ENCODE measurements at regions not wholly inside any gene's neighbourhood (a gene's known extent, or its start where the extent isn't known, plus 50 kb on each side); places are given as distances from the start of the nearest gene placed in this dataset.

DNA sequence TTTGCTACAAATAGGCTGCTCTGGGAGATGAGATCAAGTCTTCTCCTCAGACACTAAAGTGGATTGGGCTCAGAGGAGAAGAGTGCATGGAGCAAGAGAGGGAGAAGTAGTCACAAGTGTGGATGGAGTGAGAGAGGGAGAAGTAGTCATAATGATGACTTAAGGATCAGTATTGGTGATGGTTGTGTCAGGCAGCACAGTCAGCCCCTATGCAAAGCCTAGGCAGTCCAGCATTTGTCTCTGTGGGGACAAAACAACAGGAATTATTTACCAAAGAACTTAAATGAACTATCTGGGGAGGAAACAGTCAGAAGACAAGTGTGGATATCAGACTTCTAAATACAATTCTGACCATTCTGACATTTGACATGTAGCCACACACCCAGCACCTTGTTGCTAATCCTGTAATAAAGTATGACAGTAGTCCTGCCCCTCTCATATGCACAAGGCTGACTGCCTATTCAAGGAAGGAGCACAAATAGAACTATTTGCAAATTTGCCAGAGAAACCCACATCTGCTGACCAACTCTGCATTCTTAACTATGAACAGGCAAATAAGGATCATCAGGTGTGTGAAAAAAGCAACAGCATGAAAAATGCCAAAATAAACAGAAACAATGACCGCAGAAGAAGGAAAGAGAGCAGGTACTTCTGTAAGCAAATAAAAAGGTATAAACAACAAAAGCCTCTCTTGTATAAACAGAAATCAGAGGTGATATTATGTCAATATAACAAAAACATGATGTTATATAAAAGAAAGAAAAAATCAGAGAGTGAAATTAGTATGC, 1597.9 kb upstream of the ACVR2A start:
- DNase-seq: peak; percentile 40

DNA sequence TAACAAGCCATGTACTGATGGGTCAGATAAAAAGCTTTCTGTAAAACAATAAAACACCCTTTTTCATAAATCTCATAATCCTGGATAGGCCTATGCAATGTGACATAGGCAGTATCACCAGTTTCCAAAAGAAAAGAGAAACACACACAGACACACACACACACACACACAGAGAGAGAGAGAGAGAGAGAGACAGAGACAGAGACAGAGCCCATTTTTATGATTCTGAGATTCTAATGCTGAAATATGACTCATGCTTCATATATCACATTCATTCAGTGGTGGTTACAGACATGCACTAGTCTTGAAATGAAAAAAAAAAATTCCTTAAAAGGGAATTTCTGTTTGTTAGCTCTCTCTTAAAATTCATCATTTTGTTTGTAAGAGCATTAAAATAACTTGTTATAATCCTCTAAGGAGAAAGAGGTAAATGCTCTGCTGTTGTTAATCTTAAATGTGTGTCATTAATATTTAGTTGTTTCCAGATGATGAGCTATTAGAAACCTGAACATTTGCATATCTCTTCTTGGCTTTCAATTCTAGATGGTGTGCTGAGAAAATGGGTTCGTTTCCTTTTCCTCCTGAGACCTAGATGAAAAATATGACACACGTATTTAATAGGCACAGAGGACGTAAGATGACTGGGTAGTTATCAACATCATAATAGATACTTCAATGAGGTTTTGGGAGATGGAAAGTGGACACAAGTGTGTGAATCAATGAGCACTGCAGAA, 1598.7 kb upstream of the ACVR2A start:
- DNase-seq: peak; percentile 90

DNA sequence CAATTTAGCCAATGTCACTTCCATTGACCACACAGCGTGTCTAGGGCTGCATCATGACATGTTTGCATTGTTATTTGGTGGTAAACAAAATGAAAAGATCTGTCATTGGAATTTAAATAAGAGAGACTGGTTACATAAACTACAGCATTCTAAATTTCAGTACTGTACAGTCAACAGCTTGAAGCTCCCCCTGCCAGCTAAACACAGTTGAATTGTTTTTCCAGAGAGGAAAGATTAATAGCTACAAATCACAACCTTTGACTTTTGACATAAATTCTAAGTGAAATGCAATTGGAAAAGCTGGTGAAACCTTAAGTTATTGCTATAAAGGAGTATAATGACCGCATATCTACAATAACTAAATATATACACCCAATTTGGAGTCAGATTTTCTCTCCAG, 1600.0 kb upstream of the ACVR2A start:
- peak; percentile 42 for DNase-seq

DNA sequence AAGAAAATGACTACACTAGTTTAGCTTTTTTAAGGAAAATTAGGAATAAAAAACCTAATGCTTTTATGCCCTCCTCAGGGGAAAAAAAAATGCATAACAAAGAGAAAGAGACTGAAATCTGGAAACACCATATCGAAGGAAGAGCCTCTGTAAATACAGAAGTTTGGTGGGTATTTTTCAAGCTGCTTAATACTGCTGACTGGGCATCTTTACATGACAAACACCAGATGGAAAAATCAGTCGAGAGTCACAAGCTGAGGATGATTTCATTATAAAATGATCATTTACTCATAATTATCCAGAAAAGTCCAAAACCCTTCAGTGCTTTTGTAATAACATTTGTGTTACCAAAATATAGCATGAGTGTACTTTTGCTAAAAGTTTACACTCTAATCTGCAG, 1600.7 kb upstream of the ACVR2A start:
- no peak for DNase-seq

DNA sequence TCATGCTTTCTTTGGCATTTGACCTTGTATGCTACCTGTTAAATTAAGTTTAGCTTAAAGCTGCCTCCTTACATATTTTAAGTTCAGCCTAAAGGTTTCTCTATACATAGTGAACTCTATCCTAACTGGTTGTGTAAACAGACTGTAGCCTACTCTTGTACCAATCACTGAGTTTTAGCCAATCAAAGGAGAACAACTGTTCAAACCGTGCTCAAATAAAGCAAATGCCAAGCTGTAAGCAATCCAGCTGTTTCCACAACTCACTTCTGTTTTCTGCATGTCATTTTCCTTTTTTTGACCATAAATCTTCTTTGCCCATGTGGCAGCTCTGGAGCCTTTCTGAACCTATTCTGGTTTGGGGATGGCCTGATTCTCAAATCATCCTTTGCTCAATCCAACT, 1603.8 kb upstream of the ACVR2A start:
- DNase-seq: no peak

DNA sequence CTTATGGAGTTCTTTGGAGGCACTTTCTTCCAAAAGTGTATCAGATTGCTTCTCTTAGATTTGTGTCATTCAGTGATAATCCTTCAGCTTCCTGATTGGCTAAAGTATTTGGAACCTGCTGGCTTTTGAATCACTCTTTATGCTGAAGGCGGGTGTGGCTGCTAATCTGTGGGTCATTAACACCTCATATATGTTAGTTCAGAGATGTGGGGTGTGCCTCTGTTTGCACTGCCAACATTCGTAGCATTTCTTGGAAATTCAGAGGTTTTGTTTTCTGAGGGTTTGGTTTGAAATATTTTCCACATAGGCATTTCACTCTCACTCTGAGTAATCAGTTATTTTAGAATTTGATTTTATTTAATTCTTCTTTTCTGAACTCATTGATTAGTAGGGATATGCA, 1604.4 kb upstream of the ACVR2A start:
- DNase-seq: no peak

DNA sequence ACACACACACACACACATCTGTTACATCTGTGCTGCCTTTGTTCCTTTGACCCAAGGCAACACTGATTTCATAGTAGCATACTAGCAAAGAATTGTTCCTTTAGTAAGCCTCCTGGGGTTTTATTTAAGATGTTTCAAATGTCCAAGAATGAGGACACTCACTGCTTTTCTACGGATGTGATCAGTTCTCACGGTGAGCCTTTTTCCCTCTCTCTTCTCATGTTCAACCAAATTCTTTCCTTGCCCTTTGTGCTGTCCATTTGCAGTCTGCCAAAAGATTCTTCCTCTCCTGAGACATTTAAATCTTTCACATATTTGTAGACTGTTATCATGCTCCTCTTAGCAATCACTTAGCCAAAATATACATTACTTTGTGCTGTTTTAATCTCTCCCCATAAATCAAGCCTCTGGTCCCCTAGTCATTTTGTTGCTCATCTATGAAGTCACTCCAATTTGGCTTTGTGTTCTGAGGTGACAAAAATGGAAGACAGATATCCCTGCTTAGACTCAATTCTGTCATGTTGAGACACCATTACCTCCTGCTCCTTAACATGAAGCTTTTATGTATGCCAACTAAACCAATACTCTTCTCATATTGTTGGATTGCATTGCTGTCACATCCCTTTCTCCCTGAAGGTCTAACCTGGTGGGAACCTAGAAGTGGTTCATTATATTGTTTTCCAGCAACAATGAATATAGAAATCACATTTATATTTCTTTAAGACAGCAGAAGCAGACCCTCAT, 1605.3 kb upstream of the ACVR2A start:
- peak; percentile 92 for DNase-seq

DNA sequence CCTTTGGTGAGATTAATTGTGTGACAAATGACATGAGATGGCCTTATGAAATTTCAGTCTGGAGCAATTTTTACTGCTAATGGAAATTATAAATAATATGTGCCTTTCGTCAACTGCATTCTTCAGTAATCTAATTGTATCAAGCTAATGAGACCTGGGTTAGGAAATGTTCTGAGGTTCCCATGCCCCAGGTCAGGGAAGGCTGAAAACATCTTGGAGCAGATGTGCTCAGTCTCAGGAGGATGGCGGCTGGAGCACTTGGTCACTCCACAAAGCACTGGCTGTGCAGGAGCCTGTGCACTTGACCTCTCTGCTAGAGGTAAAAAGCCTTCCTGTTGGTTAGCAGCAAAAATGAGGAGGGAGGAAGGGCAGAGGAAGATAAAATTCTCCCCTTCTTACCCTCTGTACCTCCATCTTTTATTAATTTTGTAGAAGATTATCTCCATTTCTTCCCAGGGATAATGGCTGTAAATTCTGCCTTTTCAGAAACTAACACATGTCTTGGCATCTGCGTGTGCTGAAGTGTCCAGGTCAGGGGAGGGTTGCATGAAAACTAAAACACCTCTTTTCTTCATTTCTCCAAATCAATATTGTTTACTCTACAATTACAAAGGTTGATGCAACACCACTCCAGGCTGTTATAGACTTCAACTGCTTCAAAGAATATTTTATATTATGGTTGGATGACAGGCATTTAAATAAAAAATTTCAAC, 1606.4 kb upstream of the ACVR2A start:
- no peak for DNase-seq

DNA sequence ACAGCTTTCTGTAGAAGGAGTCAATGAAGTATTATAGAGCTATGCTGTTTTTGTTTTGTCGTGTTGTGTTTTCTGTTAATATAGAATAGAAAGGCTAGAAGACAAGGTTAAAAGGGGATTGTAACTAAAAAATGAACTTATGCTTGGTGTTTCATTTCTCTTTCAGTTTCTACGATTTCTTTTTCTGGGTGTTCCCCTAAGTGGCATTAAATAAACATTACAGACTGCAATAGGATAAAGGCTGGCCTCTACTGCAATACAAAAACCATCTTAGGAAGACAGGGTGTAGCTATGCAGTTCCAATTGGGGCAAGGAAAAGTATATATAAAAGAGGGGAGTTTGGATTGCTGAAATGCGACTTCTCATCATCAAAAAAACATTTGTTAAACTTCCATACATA, 1609.7 kb upstream of the ACVR2A start:
- DNase-seq: no peak

DNA sequence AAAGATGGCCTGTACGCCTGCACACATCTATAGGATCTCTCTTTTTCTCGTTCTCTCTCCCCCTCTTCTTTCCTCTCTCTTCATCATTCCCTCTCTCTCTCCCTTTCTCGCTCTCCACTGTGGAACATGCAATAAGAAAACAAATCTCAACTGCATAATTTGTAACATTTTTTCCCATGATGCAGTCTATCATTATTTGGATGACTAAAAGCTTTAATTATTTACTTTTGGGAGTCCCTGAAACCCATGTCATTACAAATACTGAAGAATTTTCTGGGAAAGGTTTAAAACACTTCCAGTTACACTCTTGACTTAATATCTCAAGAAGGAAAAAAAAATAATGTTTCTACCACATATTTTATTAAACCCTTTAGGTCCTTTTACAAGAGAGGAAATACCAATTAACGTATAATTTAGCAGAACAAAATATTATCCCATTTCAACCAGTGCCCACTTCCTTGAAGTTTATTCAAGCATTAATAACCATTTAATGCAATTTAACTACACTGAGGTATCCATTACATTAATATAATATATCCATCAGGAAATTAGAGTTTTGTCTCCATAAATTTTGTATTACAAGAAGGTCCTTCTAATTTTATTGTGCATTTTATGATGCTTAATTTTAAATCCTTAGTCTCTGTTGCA, 1615.2 kb upstream of the ACVR2A start:
- DNase-seq: no peak

DNA sequence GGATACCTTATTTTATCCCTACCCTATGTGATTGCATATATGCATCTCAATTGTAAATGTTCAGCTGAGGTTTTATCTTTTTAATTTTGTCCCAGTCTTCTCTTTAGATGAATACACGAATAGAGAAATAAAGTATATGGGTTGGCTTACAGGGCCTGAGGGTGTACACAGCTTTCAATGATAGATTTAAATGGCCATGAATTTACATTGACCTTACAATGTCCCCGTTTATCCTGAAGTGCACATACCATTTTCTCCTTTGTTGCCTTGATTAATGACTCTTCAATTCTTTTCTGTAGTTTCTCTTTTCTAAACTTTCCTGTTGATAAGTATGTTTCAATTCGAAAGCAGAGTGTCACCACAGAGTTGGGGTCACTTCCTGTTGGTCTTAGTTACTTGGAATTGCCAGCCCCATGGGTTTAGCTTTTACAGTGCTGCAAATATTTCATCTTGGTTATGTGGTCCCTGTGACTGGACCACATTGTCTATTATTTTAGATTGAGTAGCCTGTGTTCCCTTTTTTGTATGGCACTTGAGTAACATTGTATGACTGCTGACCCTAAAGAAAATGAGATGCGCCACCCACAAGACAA, 1616.3 kb upstream of the ACVR2A start:
- no peak for DNase-seq

DNA sequence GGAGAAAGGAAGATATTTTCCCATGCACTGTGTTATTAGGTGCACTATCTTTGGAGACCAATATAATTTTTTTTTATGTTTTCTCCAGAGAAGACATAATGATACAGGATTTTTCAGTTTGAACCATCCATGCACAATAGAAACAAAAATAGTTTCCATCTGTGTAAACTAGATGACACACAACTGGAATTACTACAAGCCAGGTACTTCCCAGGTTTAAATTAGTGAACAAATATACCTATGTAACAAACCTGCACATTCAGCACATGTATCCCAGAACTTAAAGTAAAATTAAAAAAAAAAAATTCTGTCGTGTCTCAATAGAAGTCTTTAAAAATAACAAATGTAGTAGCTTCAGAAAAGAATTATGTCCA, 1616.8 kb upstream of the ACVR2A start:
- DNase-seq: no peak

DNA sequence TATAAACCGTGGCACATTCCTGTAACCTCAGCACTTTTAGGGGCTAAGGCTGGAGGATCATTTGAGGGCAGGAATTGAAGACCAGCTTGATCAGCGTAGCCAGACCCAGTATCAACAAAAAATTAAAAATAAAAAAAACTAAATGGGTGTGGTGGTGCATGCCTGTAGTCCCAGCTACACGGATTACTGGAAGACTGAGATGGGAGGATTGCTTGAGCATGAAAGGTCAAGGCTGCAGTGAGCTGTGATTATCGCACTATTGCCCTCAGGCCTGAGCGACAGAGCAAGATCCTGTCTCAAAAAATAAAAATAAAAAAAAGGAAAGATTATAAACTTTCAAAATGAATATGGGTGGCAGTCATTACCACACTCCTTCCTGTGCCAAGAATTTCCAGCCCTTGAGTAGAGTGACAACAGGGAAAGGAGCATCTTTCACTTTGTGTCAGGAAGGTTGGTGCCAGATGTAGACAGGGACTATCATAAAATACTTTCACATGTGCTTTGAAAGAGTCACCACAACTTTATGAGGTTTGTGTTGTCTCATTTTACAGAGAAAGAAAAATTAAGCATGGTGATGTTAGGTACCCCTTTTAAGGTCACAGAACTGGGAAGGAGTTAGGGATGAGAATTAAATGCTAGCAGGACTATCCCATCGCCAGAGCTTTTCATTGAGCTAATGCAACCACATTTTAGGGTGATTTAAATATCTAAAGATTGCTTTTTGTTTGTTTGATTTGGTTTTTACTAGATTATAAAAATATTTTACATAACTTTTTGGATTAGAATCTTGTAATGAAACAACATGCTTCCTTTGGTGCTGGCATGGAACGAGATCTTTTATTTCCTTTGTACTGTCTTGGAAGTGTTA, 1617.4 kb upstream of the ACVR2A start:
- DNase-seq: no peak

DNA sequence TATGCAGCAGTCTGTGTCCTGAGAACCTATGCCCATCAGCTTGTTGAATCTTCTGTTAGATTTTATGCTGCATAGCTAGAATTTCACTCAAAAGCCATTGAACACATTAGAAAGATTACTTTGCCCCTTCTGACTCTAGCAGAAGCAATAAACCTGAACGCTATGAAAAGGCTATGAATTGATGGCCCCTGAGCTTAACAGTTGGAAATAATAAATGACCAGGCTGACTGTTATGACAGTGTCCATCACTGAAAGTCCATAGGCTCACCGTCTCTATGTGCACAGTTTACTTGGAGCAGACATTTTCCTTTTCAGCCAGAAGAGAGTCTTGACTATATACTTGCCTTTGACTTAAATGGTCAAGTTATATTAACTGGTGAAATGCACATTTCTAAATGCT, 1618.8 kb upstream of the ACVR2A start:
- DNase-seq: no peak

DNA sequence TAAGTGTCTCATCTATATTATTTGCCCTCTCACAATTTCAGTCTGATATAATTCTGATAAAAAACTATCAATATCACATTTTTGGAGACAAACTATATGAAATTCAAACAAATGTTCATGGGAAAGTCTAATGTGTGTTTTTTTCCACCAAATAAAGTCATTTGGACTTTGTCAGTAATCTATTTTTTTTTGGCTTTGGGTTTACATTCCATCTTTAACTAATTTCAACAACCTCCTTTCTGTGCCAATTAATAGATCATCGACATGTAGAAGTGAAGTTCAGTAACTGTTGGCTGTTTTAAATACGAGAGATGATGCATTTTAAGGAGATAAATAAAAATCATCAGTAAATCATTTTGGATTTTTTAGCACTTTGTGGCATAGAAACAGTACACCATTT, 1623.0 kb upstream of the ACVR2A start:
- DNase-seq: no peak

DNA sequence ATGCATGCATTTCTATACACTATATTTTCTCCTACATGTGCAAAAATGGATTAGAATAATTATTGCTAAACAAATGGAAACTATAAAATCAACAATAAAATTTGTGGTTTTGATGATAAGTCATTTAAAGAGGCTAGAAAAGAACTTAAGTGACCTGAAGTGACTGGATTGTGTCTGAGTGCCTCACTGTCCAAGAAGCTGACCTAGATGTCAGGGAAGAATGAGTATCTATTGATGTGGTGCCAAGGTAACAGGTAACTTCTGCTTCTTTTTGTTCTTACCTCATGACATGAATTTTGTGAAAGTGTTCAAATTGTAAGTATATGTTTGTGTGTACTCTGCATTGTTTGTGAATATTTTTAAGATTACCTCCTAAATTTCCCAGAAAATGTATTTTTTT, 1623.9 kb upstream of the ACVR2A start:
- no peak for DNase-seq

DNA sequence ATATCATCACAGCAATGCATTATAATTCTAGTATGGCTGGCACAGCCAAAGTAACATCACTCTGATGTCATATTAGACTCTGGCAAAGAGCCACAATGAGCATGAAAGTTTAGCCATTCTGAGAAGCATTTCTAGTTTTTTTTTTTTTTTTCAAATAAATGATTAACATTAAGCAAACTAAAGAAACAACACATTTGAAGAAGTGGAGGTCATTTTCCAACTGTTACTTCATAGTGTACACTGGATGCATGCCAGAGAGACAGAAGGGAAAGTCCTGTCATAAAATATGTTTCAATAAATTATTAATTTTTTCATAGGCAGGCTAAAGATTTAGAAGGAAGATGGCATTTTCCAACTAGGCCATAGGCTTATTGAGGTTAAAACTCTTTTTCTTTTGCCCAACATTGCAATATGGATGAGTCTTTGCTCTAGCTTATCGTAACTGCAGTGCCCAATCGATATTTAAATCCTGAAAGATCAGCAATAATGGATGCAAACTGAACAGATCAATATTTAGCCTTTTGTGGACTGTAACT, 1630.4 kb upstream of the ACVR2A start:
- no peak for DNase-seq

DNA sequence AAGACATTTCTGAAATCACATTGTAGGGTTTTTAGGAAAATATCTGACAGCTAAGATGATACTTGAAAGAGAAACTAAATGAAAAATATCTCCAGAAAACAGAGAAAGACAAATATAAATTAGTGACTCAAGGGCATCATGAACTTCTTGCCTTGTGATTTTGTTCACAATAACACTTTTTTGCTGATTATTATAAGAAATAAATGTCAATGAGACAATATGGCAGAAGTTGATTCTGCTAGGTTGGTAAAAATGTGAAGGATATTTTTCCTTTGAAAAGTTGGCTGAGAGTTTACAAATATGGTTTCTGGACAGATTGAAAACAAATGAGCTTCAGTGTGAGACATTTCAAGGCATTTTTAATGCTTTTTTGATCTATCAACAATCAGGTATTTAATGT, 1631.2 kb upstream of the ACVR2A start:
- no peak for DNase-seq

DNA sequence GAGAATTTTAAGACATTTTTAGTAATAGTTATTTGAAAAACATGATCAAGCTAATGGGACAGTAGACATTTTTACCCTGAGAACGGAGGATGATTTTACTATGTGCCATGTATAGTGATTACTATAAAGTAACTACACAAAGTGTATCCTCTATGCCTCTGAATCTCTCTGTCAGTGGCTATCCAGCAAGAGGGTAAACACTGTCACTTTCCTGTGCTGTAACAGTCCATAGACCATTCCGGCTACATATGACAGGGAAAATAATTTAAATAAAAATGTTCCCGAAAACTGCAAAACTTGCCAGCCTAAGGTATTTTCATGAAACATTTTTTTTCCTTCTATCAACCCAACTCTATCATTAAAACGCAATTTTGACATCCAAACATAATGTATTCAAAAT, 1632.2 kb upstream of the ACVR2A start:
- no peak for DNase-seq

DNA sequence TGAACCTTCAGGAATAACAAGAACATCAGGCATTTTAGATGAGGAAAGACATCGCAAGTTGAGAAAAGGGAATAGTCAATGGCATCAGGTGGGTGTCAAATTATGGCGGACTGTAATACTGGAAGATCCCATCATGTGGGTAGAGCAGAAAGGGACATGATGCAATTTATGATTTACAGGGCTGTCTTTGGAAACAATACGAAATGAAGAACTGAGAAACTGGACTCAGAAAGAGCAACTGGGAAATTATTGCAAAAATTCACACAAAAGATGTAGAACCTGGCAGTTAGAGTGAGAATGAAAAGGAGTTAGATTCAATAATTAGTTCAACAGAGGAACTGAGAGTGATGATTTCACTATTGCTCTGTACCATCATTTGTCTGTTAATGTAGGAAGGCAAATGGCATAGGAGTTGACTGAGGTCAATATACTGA, 1635.0 kb upstream of the ACVR2A start:
- no peak for DNase-seq

DNA sequence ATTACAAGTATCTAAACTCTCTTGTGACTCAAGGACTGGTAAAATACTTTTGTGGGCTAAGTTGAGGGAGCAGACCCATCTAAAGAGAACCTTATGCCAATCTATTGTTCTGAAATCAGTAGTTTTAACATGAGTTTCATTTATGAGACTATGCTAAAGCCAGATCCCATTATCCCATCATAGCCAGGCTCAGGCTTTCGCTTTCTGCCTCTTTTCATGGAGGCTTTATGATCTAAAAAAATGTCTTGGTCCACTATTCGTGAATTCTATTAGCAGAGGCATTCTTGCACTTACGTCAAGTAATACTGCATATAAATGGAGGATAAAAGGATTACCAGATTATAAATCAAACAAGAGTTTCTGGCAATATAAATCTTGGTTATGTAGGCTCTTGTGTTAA, 1636.9 kb upstream of the ACVR2A start:
- DNase-seq: no peak
